ENCODE measurements at regions not wholly inside any gene's neighbourhood (a gene's known extent, or its start where the extent isn't known, plus 50 kb on each side); places are given as distances from the start of the nearest gene placed in this dataset.

DNA sequence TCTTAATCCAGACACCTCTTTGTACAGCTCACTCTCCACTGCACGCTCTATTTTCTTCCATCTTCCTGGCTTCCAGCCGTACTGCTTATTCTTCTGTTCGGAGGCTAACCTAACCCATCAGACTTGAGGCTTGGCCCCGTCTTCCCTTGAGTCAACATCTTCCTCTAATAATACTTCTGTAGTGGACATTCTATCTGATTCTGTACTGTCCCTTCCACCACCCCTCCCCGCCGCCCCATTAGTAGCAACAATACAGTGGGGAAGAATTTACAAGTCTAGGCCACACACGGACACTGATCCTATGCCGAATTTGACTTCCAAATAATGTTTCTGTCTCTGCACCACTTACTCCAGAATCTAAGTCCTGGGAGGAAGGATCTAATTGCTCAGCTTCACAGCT, 86.0 kb upstream of the TNRC6A start:
- H3K4me3 Mint-ChIP-seq: no peak overlapping the region
- TF ChIP-seq, protein P1, sequence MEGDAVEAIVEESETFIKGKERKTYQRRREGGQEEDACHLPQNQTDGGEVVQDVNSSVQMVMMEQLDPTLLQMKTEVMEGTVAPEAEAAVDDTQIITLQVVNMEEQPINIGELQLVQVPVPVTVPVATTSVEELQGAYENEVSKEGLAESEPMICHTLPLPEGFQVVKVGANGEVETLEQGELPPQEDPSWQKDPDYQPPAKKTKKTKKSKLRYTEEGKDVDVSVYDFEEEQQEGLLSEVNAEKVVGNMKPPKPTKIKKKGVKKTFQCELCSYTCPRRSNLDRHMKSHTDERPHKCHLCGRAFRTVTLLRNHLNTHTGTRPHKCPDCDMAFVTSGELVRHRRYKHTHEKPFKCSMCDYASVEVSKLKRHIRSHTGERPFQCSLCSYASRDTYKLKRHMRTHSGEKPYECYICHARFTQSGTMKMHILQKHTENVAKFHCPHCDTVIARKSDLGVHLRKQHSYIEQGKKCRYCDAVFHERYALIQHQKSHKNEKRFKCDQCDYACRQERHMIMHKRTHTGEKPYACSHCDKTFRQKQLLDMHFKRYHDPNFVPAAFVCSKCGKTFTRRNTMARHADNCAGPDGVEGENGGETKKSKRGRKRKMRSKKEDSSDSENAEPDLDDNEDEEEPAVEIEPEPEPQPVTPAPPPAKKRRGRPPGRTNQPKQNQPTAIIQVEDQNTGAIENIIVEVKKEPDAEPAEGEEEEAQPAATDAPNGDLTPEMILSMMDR (IDR thresholded peaks at IDR 0.05): no peak
- peaks cover 3% of the 10 kb centered on the region for H3K27me3 Mint-ChIP-seq (ENCODE audit: insufficient read depth)
- H3K27ac Mint-ChIP-seq: no peak overlapping the region
- H3K4me1 Mint-ChIP-seq (ENCODE audit: low read depth): peaks cover 37% of the 10 kb centered on the region
- H3K9me3 Mint-ChIP-seq: no peaks in the 10 kb centered on the region
- DNase-seq: no peak
- peaks cover 2% of the 10 kb centered on the region; the same call in 1 of the 2 replicates for H3K36me3 Mint-ChIP-seq (ENCODE audit: low read depth)

DNA sequence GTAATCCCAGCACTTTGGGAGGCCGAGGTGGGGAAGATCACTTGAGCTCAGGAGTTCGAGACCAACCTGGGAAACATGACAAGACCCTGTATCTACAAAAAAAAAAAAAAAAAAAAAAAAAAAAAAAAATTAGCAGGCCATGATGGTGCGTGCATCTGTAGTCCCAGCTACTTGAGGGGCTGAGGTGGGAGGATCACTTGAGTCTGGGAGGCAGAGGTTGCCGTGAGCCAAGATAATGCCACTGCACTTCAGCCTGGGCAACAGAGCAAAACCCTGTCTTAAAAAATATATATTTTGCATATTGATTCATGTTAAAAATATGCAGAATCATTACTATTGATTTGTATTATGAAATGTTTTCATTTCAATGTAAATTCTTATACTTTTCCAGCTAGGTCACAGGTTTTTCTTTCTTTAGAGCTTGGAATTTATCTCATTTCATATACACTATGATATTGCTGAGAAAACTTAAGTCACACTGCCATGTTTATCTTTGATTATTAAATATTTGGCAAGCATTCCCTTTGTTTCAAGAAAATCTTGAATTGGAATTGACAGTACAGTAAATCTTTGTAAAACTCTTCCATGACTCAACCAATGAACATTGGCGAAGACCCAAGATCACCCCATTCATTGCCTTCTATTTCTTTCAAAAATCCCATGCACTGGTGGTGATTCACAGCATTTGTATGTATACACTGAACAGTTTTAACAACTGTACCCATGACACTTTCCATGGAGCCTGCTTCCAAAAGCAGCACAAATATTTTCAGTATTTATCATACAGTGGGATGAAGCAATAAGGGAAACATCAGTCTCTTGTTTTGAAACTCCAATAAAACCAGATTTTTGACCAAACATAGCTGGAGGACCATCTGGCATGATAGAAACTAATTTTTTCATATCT, 83.5 kb upstream of the TNRC6A start:
- peak; percentile 100 for DNase-seq
- H3K27ac Mint-ChIP-seq: peak overlapping the region; percentile 79

DNA sequence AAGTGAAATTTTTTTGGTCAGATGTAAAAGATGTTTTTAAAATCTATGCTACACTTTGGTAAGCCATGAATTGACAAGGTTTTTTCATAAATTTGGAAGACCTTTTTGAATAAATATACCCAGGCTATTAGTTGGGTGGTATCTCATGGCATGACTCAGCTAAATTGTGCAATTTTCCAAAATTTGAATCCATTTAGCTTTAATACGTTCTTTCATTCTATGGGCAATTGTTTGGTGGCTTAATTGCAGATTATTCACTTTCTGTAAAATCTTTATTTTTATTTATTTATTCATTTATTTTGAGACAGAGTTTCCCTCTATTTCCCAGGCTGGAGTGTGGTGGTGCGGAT, 82.8 kb upstream of the TNRC6A start:
- H3K4me3 Mint-ChIP-seq: no peak overlapping the region
- TF ChIP-seq, protein P1 (IDR thresholded peaks at IDR 0.05): no peak
- no peaks in the 10 kb centered on the region for H3K9me3 Mint-ChIP-seq
- H3K4me1 Mint-ChIP-seq (ENCODE audit: low read depth): peaks cover 25% of the 10 kb centered on the region
- no peak for DNase-seq
- H3K27me3 Mint-ChIP-seq (ENCODE audit: insufficient read depth): peaks cover 3% of the 10 kb centered on the region
- H3K27ac Mint-ChIP-seq: peak overlapping the region; percentile 79
- peaks cover 4% of the 10 kb centered on the region; the same call in 1 of the 2 replicates for H3K36me3 Mint-ChIP-seq (ENCODE audit: low read depth)

More for the DNA sequence above, 83.5 kb upstream of the TNRC6A start:
- Mint-ChIP-seq H3K4me1 (ENCODE audit: low read depth) (peaks cover 32% of the 10 kb centered on the region), H3K36me3 (ENCODE audit: low read depth) (peaks cover 4% of the 10 kb centered on the region; the same call in 1 of the 2 replicates), H3K4me3 (no peak overlapping the region), H3K27me3 (ENCODE audit: insufficient read depth) (peaks cover 3% of the 10 kb centered on the region), H3K9me3 (no peaks in the 10 kb centered on the region)
- TF ChIP-seq, protein P1 (IDR thresholded peaks at IDR 0.05): no peak

DNA sequence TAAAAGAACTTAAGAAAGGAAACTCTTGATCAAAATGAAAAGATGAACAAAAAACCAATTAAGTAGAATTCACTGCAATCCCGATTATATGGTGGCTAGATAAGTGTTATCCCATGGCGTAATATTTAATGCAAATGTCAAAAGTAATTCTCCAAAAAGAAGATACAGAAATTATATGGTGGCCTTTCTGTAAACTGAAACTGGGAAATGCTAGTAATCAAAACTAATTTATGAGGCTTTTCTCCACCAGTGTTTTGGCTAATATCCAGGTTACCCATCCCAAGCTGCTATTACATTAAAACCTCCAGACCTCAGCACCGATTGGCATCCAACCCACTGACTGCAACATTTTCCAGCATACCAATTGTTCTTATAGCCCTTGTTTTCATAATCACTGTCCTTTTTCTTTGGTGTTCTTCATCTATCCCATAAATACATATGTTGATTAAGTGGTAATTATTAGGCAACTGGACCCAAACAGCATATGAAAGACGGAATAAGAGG, 77.2 kb upstream of the TNRC6A start:
- Mint-ChIP-seq H3K27me3 (ENCODE audit: insufficient read depth) (no peaks in the 10 kb centered on the region), H3K9me3 (no peaks in the 10 kb centered on the region), H3K36me3 (ENCODE audit: low read depth) (peaks cover 4% of the 10 kb centered on the region; the same call in 1 of the 2 replicates), H3K4me1 (ENCODE audit: low read depth) (peaks cover 13% of the 10 kb centered on the region), H3K4me3 (no peak overlapping the region), H3K27ac (no peak overlapping the region)
- TF ChIP-seq, protein P1 (IDR thresholded peaks at IDR 0.05): no peak
- DNase-seq: no peak

DNA sequence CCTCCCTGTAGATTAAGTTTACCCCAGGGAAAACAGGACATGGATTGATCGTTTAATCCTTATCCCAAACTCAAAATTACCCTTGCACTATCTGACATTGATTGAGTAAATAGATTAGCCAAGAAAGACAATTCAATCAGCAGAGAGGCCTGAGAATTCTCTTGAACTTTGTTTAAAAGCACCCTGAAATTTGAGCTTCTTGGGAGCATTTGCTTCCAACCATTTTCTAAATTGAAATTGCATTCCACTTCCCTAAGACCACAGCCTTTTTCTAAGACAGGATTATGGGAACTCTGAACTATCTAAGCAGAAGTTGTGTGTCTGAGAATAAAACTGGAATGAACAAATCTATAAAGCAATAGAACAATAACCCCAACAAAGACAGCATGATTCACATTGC, 76.6 kb upstream of the TNRC6A start:
- Mint-ChIP-seq H3K27me3 (ENCODE audit: insufficient read depth) (no peaks in the 10 kb centered on the region), H3K4me3 (no peak overlapping the region), H3K9me3 (no peaks in the 10 kb centered on the region), H3K27ac (0 out of 2 replicates have a peak overlapping the region, but pooled peaks have one; percentile 17), H3K4me1 (ENCODE audit: low read depth) (peaks cover 13% of the 10 kb centered on the region), H3K36me3 (ENCODE audit: low read depth) (peaks cover 4% of the 10 kb centered on the region; the same call in 1 of the 2 replicates)
- DNase-seq: no peak
- TF ChIP-seq, protein P1 (IDR thresholded peaks at IDR 0.05): no peak

Measured in HFFc6 (cell line).